Esophagus muscularis mucosa (tissue), 4 donors: ENCODE measurements at regions not wholly inside any gene's neighbourhood (a gene's known extent, or its start where the extent isn't known, plus 50 kb on each side); places are given as distances from the start of the nearest gene placed in this dataset.

Experiments
- DNase-seq: peaks from one replicate; pipeline ENCODE4 v3.0.0-alpha.2; 2017; ENCODE audit errors: extremely low spot score
- H3K27ac ChIP-seq, 4 donors: fragments of 200-600 bp; sonication (generic); replicated peaks in 1 of 4; 1 replicate in 3 of 4; 2 replicates in 1 of 4; pipeline ENCODE4 v1.5.1; 2016 to 2019; ENCODE audit warnings: mild to moderate bottlenecking in 1 of 4
- H3K27me3 ChIP-seq, 4 donors: fragments of 200-600 bp; sonication (generic); one replicate each; pipeline versions ENCODE4 v1.5.1 to v1.6.0; 2016 to 2019
- H3K36me3 ChIP-seq, 4 donors: fragments of 200-600 bp; sonication (generic); one replicate each; pipeline ENCODE4 v1.5.1; 2016 to 2019
- H3K4me1 ChIP-seq, 4 donors: fragments of 200-600 bp; sonication (generic); one replicate each; pipeline ENCODE4 v1.5.1; 2016 to 2019
- H3K4me3 ChIP-seq, 4 donors: fragments of 200-600 bp; sonication (generic); 1 replicate in 2 of 4; 2 replicates in 2 of 4; pipeline ENCODE4 v1.5.1; 2016 to 2019; ENCODE audit warnings: mild to moderate bottlenecking in 4 of 4, moderate library complexity in 1 of 4
- H3K9me3 ChIP-seq, 4 donors: fragments of 200-600 bp; sonication (generic); 1 replicate in 3 of 4; 2 replicates in 1 of 4; pipeline ENCODE4 v1.5.1; 2016 to 2019
- CTCF ChIP-seq, 3 experiments: fragments of 200-600 bp in 2 of 3; fragments of 450-650 bp in 1 of 3; sonication (generic) in 2 of 3; IDR thresholded peaks; one replicate each; pipeline ENCODE4 v1.5.1; 2017 to 2019; ENCODE audit warnings: antibody characterized with exemption in 3 of 3, mild to moderate bottlenecking in 2 of 3, moderate library complexity in 1 of 3
- EP300 ChIP-seq: sonication (generic); formaldehyde crosslinking; IDR thresholded peaks from one replicate; pipeline ENCODE4 v1.6.1; 2017; ENCODE audit warnings: antibody characterized with exemption
- POLR2A ChIP-seq: fragments of 450-650 bp; IDR thresholded peaks from one replicate; pipeline ENCODE4 v1.6.1; 2017; ENCODE audit warnings: antibody characterized with exemption, moderate library complexity, mild to moderate bottlenecking, low read depth
- POLR2AphosphoS5 ChIP-seq, 2 donors: sonication (generic); formaldehyde crosslinking; IDR thresholded peaks; one replicate each; pipeline ENCODE4 v1.6.1; 2017; ENCODE audit warnings: antibody characterized with exemption in 2 of 2
- WGBS: methylation state at CpG from one replicate; pipeline ENCODE4 v1.1.5; 2018; 5-methylcytosine and 5-hydroxymethylcytosine counted together
- intact Hi-C: fragments of 100-400 bp; cut with DNase I; formaldehyde crosslinking; loops from one replicate; pipeline ENCODE4 v1.15.1; 2023

GRCh38 chr14:53882684-53883083 lies 73.9 kb downstream of the BMP4 start:
- Histone ChIP-seq H3K36me3 (no peaks in the 10 kb centered on the region), H3K27ac (no peak overlapping the region), H3K4me1 (peaks cover 0 to 6% (median 1%) of the 10 kb centered on the region in 4 donors), H3K9me3 (no peaks in the 10 kb centered on the region), H3K27me3 (no peaks in the 10 kb centered on the region), H3K4me3 (no peak overlapping the region)
- no peak for DNase-seq
- no peak for TF ChIP-seq CTCF (IDR thresholded peaks at IDR 0.05)
- no peak for TF ChIP-seq POLR2AphosphoS5 (IDR thresholded peaks at IDR 0.05)
- no peak for TF ChIP-seq POLR2A
- TF ChIP-seq EP300 = no peak
- 54% methylated on average over 4 of the region's 4 CpGs for WGBS
- intact Hi-C loops = no loop called here

GRCh38 chr14:53881921-53882320 lies 74.7 kb downstream of the BMP4 start:
- Histone ChIP-seq H3K36me3 (no peaks in the 10 kb centered on the region), H3K4me1 (peaks cover 0 to 6% (median 1%) of the 10 kb centered on the region in 4 donors), H3K9me3 (no peaks in the 10 kb centered on the region), H3K4me3 (no peak overlapping the region), H3K27me3 (no peaks in the 10 kb centered on the region), H3K27ac (no peak overlapping the region)
- WGBS = 62% methylated on average over 5 of the region's 5 CpGs
- TF ChIP-seq CTCF (IDR thresholded peaks at IDR 0.05) (no peak), EP300 (no peak), POLR2A (no peak), POLR2AphosphoS5 (IDR thresholded peaks at IDR 0.05) (no peak)
- no peak for DNase-seq
- intact Hi-C loops = no loop called here

DNA sequence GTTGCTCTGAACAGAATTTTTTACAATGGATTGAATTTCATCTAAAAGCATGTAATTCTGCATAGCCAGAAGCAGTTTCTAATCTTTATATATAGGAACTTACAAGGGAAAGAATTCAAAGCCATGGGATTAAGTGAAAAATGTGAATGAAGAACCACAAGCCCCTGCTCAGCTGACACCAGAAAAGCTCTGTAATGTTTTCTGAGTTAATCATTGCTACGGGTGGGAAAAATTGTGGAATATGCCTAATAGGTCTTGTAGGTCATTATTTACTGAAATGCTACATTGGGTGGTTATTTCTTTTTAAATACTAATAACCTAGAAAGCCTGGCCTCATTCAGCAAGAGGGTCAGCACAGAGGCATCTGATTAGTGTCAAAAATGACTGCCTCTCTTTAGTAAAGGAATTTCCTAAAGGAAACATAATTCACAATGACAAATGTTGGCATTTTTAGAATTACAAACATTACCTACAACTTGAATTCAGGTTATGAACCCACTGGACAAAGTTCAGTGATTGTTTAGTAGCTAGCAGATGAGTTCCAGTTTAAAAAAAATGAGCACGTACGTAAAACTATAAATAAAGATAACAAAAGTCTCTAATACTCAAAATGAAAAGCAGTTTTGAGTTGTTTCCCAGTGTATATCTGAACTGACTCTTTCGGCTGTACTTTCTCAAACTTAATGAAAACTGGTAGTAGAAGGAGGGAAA lies 75.3 kb downstream of the BMP4 start:
- WGBS = 49% methylated on average over 4 of the region's 4 CpGs
- H3K4me1 ChIP-seq = peaks cover 0 to 6% (median 1%) of the 10 kb centered on the region in 4 donors
- no peak for DNase-seq
- TF ChIP-seq EP300 (no peak), POLR2AphosphoS5 (IDR thresholded peaks at IDR 0.05) (no peak), CTCF (IDR thresholded peaks at IDR 0.05) (no peak), POLR2A (no peak)
- H3K27me3 ChIP-seq = no peaks in the 10 kb centered on the region
- no peak overlapping the region for H3K4me3 ChIP-seq
- no peaks in the 10 kb centered on the region for H3K36me3 ChIP-seq
- intact Hi-C loops = no loop called here
- no peak overlapping the region for H3K27ac ChIP-seq
- no peaks in the 10 kb centered on the region for H3K9me3 ChIP-seq

- H3K9me3 ChIP-seq = no peaks in the 10 kb centered on the region
- intact Hi-C loops = no loop called here
- 86% methylated on average over 1 of the region's 1 CpG for WGBS
- no peaks in the 10 kb centered on the region for H3K27me3 ChIP-seq
- TF ChIP-seq CTCF (IDR thresholded peaks at IDR 0.05) (no peak), POLR2AphosphoS5 (IDR thresholded peaks at IDR 0.05) (no peak), POLR2A (no peak), EP300 (no peak)
- DNase-seq = no peak
- no peak overlapping the region for H3K4me3 ChIP-seq
- H3K27ac ChIP-seq = no peak overlapping the region
- H3K4me1 ChIP-seq = peaks cover 0 to 6% (median 1%) of the 10 kb centered on the region in 4 donors
- H3K36me3 ChIP-seq = no peaks in the 10 kb centered on the region
Measured at GRCh38 chr14:53880761-53881160, 75.9 kb downstream of the BMP4 start.

GRCh38 chr14:53879747-53880146 lies 76.9 kb downstream of the BMP4 start:
- no peak overlapping the region for H3K4me3 ChIP-seq
- H3K27ac ChIP-seq = peak overlapping the region in 1 of 4 donors; percentile 11
- H3K9me3 ChIP-seq = no peaks in the 10 kb centered on the region
- H3K27me3 ChIP-seq = no peaks in the 10 kb centered on the region
- no peaks in the 10 kb centered on the region for H3K36me3 ChIP-seq
- no peak for TF ChIP-seq POLR2AphosphoS5 (IDR thresholded peaks at IDR 0.05)
- TF ChIP-seq CTCF (IDR thresholded peaks at IDR 0.05) = no peak
- TF ChIP-seq EP300 = no peak
- no peak for TF ChIP-seq POLR2A
- H3K4me1 ChIP-seq = peaks cover 0 to 9% (median 4%) of the 10 kb centered on the region in 4 donors
- no peak for DNase-seq
- 78% methylated on average over 6 of the region's 6 CpGs for WGBS
- intact Hi-C loops = no loop called here
